ENCODE measurements at regions not wholly inside any gene's neighbourhood (a gene's known extent, or its start where the extent isn't known, plus 50 kb on each side); places are given as distances from the start of the nearest gene placed in this dataset.

DNA sequence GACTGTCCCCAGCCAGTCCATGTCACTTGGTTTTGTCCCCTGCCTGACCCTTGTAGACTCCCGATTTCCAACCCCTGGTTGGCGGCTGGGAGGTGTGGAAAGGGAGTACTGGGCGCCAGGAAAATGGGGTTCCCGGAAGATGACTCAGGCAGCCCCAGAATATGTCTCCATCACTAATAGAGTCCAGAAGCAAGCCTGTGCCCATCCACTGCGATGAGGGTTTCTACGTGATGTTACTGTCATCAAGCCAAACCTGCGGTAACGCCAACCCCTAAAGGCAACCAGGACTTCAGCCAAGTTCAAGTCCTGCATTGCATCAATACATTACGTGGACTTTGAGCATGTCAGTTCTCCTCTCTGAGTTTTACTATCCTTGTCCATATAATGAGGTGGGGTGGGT is 62.0 kb upstream of the TAF1B start:
- Histone ChIP-seq H3K27me3 (replicated peaks) (no peaks in the 10 kb centered on the region), H3K36me3 (replicated peaks) (no peaks in the 10 kb centered on the region), H3K27ac (no peak overlapping the region), H3K4me3 (ENCODE audit: low read depth, low read length) (no peak overlapping the region)
- DNase-seq, result no peak
- TF ChIP-seq CTCF (IDR thresholded peaks at IDR 0.05; ENCODE audit: low read depth, low read length, missing control alignments), result no peak
- in situ Hi-C loops (cut with HindIII; ENCODE audit: low pct_ligation_motif_present, low sequenced_read_pairs), result no loop called here

GRCh38 chr2:9782197-9782719 is 61.0 kb upstream of the TAF1B start:
- Histone ChIP-seq H3K36me3 (replicated peaks) (no peaks in the 10 kb centered on the region), H3K4me3 (ENCODE audit: low read depth, low read length) (no peak overlapping the region), H3K27me3 (replicated peaks) (no peaks in the 10 kb centered on the region), H3K27ac (no peak overlapping the region)
- peak; percentile 7 for TF ChIP-seq CTCF (IDR thresholded peaks at IDR 0.05; ENCODE audit: low read depth, low read length, missing control alignments)
- no peak for DNase-seq
- in situ Hi-C loops (cut with HindIII; ENCODE audit: low pct_ligation_motif_present, low sequenced_read_pairs), result no loop called here

- in situ Hi-C loops (cut with HindIII; ENCODE audit: low pct_ligation_motif_present, low sequenced_read_pairs), result no loop called here
- no peak for TF ChIP-seq CTCF (IDR thresholded peaks at IDR 0.05; ENCODE audit: low read depth, low read length, missing control alignments)
Observed at GRCh38 chr2:9789371-9789770, 53.9 kb upstream of the TAF1B start.

DNA sequence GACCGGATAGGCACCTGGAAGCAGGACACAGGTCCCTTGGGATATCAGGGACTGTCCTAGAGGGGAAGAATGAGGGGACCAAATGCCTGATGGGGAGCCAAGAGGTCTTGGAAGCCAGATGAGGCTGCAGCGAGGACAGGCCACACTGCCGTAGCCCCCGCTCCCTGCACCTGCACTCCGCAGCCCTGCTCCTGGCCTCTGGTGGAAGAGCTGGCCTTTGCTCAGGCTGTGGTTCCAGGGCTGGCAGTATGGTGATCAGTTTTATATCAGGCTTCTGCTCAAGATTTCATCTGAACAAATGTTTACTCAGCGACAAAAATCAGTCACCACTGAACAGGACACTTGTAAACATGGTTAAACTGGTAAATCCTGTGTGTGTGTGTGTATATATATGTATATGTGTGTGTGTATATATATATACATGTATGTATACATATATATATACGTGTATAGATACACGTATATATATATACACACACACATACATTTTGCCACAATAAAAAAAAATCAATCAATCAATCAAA is 52.5 kb upstream of the TAF1B start:
- Histone ChIP-seq H3K36me3 (replicated peaks) (no peaks in the 10 kb centered on the region), H3K4me3 (ENCODE audit: low read depth, low read length) (no peak overlapping the region), H3K27me3 (replicated peaks) (no peaks in the 10 kb centered on the region), H3K27ac (no peak overlapping the region)
- no peak for TF ChIP-seq CTCF (IDR thresholded peaks at IDR 0.05; ENCODE audit: low read depth, low read length, missing control alignments)
- in situ Hi-C loops (cut with HindIII; ENCODE audit: low pct_ligation_motif_present, low sequenced_read_pairs), result no loop called here
- no peak for DNase-seq

More at GRCh38 chr2:9789371-9789770, 53.9 kb upstream of the TAF1B start:
- no peak for DNase-seq
- Histone ChIP-seq H3K27ac (no peak overlapping the region), H3K4me3 (ENCODE audit: low read depth, low read length) (no peak overlapping the region), H3K36me3 (replicated peaks) (no peaks in the 10 kb centered on the region), H3K27me3 (replicated peaks) (no peaks in the 10 kb centered on the region)

DNA sequence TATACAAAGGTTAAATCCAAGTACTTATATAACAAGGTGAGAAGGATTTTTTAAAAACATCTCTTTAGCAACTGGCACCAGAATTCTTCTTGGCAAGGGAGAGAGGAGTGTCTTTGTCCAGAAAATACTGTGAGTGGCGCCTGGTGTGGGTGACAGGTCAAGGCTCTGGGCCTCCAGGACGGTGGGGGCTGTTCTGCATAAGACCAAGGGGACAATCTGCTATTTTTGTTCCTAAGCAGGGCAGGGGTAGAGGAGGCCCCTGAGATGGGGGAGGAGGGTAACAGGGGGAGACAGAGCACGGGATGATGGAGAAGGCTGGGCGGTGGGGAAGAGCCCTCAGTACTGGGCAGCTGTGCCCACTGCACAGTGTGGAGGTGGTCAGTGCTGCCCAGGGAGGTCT is 51.6 kb upstream of the TAF1B start:
- Histone ChIP-seq H3K4me3 (ENCODE audit: low read depth, low read length) (no peak overlapping the region), H3K27me3 (replicated peaks) (no peaks in the 10 kb centered on the region), H3K36me3 (replicated peaks) (no peaks in the 10 kb centered on the region), H3K27ac (no peak overlapping the region)
- no peak for TF ChIP-seq CTCF (IDR thresholded peaks at IDR 0.05; ENCODE audit: low read depth, low read length, missing control alignments)
- in situ Hi-C loops (cut with HindIII; ENCODE audit: low pct_ligation_motif_present, low sequenced_read_pairs), result no loop called here
- no peak for DNase-seq
